GM23248 (cell line): ENCODE measurements at regions not wholly inside any gene's neighbourhood (a gene's known extent, or its start where the extent isn't known, plus 50 kb on each side); places are given as distances from the start of the nearest gene placed in this dataset.

Source experiments
- DNase-seq: peaks from one replicate; pipeline ENCODE4 v3.0.0-alpha.2; 2015
- H2AFZ ChIP-seq: fragments of 200-600 bp; sonication (generic); 2 replicates; pipeline ENCODE4 v1.6.1; 2016; ENCODE audit warnings: antibody characterized with exemption
- H3F3A ChIP-seq: fragments of 200-600 bp; sonication (generic); 2 replicates; pipeline ENCODE4 v1.6.1; 2016; ENCODE audit warnings: mild to moderate bottlenecking, antibody characterized with exemption, mixed run types; ENCODE audit not compliant: insufficient read depth
- H3K27ac ChIP-seq: fragments of 200-600 bp; sonication (generic); 2 replicates; pipeline ENCODE4 v1.5.1; 2016; ENCODE audit warnings: mild to moderate bottlenecking
- H3K27me3 ChIP-seq: fragments of 200-600 bp; sonication (generic); replicated peaks from 2 replicates; pipeline ENCODE4 v1.6.1; 2016; ENCODE audit warnings: mild to moderate bottlenecking; ENCODE audit not compliant: insufficient read depth
- H3K36me3 ChIP-seq: fragments of 200-600 bp; sonication (generic); 2 replicates; pipeline ENCODE4 v1.6.1; 2016; ENCODE audit warnings: low read depth, mild to moderate bottlenecking
- H3K4me1 ChIP-seq: fragments of 200-600 bp; sonication (generic); 2 replicates; pipeline ENCODE4 v1.6.1; 2016; ENCODE audit warnings: mild to moderate bottlenecking; ENCODE audit not compliant: insufficient read depth
- H3K4me2 ChIP-seq: fragments of 200-600 bp; sonication (generic); one replicate; pipeline ENCODE4 v1.6.1; 2016; ENCODE audit warnings: mild to moderate bottlenecking; ENCODE audit not compliant: unreplicated experiment
- H3K4me3 ChIP-seq: fragments of 200-600 bp; sonication (generic); 2 replicates; pipeline ENCODE4 v1.5.1; 2016; ENCODE audit warnings: mild to moderate bottlenecking
- H3K79me2 ChIP-seq: fragments of 200-600 bp; sonication (generic); 2 replicates; pipeline ENCODE4 v1.6.1; 2016; ENCODE audit warnings: mild to moderate bottlenecking; ENCODE audit not compliant: insufficient read depth
- H3K9ac ChIP-seq: fragments of 200-600 bp; sonication (generic); 2 replicates; pipeline ENCODE4 v1.6.1; 2016; ENCODE audit warnings: mild to moderate bottlenecking
- H3K9me2 ChIP-seq: fragments of 200-600 bp; sonication (generic); 2 replicates; pipeline ENCODE4 v1.6.1; 2016; ENCODE audit warnings: mixed run types, mild to moderate bottlenecking, moderate library complexity; ENCODE audit not compliant: insufficient read depth
- H3K9me3 ChIP-seq: fragments of 200-600 bp; sonication (generic); one replicate; pipeline ENCODE4 v1.6.1; 2017; ENCODE audit warnings: low read depth
- H4K20me1 ChIP-seq: fragments of 200-600 bp; sonication (generic); 2 replicates; pipeline ENCODE4 v1.6.0; 2016; ENCODE audit not compliant: insufficient read depth
- EZH2 ChIP-seq: fragments of 200-600 bp; sonication (generic); IDR thresholded peaks from 2 replicates; pipeline ENCODE4 v1.6.1; 2018; ENCODE audit warnings: antibody characterized with exemption, mild to moderate bottlenecking; ENCODE audit not compliant: insufficient read depth, poor library complexity, severe bottlenecking
- EZH2phosphoT487 ChIP-seq: fragments of 200-600 bp; sonication (generic); IDR thresholded peaks from 2 replicates; pipeline ENCODE4 v1.6.1; 2018; ENCODE audit warnings: antibody characterized with exemption, moderate library complexity, mild to moderate bottlenecking, low read depth; ENCODE audit not compliant: insufficient read depth
- WGBS, 2 experiments: methylation state at CpG; one replicate each; pipeline ENCODE4 v1.1.6; 2015 to 2017; ENCODE audit warnings: low lambda C conversion rate in 2 of 2, low coverage in 1 of 2; ENCODE audit errors: missing lambda C conversion rate in 2 of 2; 5-methylcytosine and 5-hydroxymethylcytosine counted together
- in situ Hi-C: fragments of 300-500 bp; cut with MboI; formaldehyde crosslinking; loops from 2 replicates; pipeline ENCODE4 v1.15.0; 2020

GRCh38 chrX:20461576-20461975, 194.9 kb upstream of the RPS6KA3 start:
- in situ Hi-C loops: no loop called here
- Histone ChIP-seq H3K27me3 (no peaks in the 10 kb centered on the region), H3K9me2 (no peaks in the 10 kb centered on the region), H3K4me1 (peaks cover 4% of the 10 kb centered on the region; the same call in 1 of the 2 replicates), H3K27ac (no peak overlapping the region), H2AFZ (no peak overlapping the region), H3F3A (no peaks in the 10 kb centered on the region), H3K9ac (no peak overlapping the region), H4K20me1 (no peaks in the 10 kb centered on the region), H3K4me3 (no peak overlapping the region), H3K4me2 (no peak overlapping the region), H3K79me2 (no peaks in the 10 kb centered on the region), H3K36me3 (no peaks in the 10 kb centered on the region), H3K9me3 (no peaks in the 10 kb centered on the region)
- peak; percentile 44 for DNase-seq
- no peak for TF ChIP-seq EZH2phosphoT487
- TF ChIP-seq EZH2: no peak
- 33 to 42% methylated on average over 3 of the region's 3 CpGs for WGBS, 2 experiments

GRCh38 chrX:20461002-20461401, 194.3 kb upstream of the RPS6KA3 start:
- Histone ChIP-seq H2AFZ (no peak overlapping the region), H3K79me2 (no peaks in the 10 kb centered on the region), H3K9me3 (no peaks in the 10 kb centered on the region), H3K4me1 (peaks cover 4% of the 10 kb centered on the region; the same call in 1 of the 2 replicates), H3K9me2 (no peaks in the 10 kb centered on the region), H3F3A (no peaks in the 10 kb centered on the region), H3K4me2 (no peak overlapping the region), H3K9ac (no peak overlapping the region), H3K36me3 (no peaks in the 10 kb centered on the region), H3K4me3 (no peak overlapping the region), H3K27ac (no peak overlapping the region), H3K27me3 (no peaks in the 10 kb centered on the region), H4K20me1 (no peaks in the 10 kb centered on the region)
- in situ Hi-C loops: no loop called here
- 7 to 9% methylated on average over 1 of the region's 1 CpG for WGBS, 2 experiments
- DNase-seq: no peak
- TF ChIP-seq EZH2 (no peak), EZH2phosphoT487 (no peak)

- Histone ChIP-seq H3K27ac (no peak overlapping the region), H3K4me1 (peaks cover 7% of the 10 kb centered on the region; the same call in 1 of the 2 replicates), H3F3A (no peaks in the 10 kb centered on the region), H3K9ac (no peak overlapping the region), H3K4me3 (no peak overlapping the region), H3K4me2 (no peak overlapping the region), H3K9me3 (no peaks in the 10 kb centered on the region), H3K27me3 (no peaks in the 10 kb centered on the region), H4K20me1 (no peaks in the 10 kb centered on the region), H2AFZ (no peak overlapping the region), H3K9me2 (no peaks in the 10 kb centered on the region), H3K79me2 (no peaks in the 10 kb centered on the region), H3K36me3 (no peaks in the 10 kb centered on the region)
- WGBS, 2 experiments: 65 to 76% methylated on average over 6 of the region's 6 CpGs
- no peak for TF ChIP-seq EZH2phosphoT487
- no peak for TF ChIP-seq EZH2
- no peak for DNase-seq
- in situ Hi-C loops: no loop called here
Measured at GRCh38 chrX:20459410-20460350, 193.0 kb upstream of the RPS6KA3 start.

- Histone ChIP-seq H3K27ac (no peak overlapping the region), H3K9ac (no peak overlapping the region), H3K79me2 (no peaks in the 10 kb centered on the region), H3K27me3 (no peaks in the 10 kb centered on the region), H2AFZ (no peak overlapping the region), H3K36me3 (no peaks in the 10 kb centered on the region), H3F3A (no peaks in the 10 kb centered on the region), H4K20me1 (no peaks in the 10 kb centered on the region), H3K4me3 (no peak overlapping the region), H3K9me3 (no peaks in the 10 kb centered on the region), H3K4me1 (peaks cover 12% of the 10 kb centered on the region), H3K4me2 (no peak overlapping the region), H3K9me2 (no peaks in the 10 kb centered on the region)
- in situ Hi-C loops: no loop called here
- DNase-seq: no peak
- TF ChIP-seq EZH2phosphoT487: no peak
- no peak for TF ChIP-seq EZH2
- WGBS, 2 experiments: 95 to 100% methylated on average over 1 of the region's 1 CpG
Measured at GRCh38 chrX:20456971-20457370, 190.3 kb upstream of the RPS6KA3 start.
